Panc1 (cell line): ENCODE measurements at regions not wholly inside any gene's neighbourhood (a gene's known extent, or its start where the extent isn't known, plus 50 kb on each side); places are given as distances from the start of the nearest gene placed in this dataset.

ENCODE experiments used
- POLR2AphosphoS5 ChIP-seq: IDR thresholded peaks from 2 replicates; pipeline ENCODE4 v1.6.1; 2012; ENCODE audit warnings: mild to moderate bottlenecking, low read depth, low read length, moderate library complexity
- TCF7L2 ChIP-seq: IDR thresholded peaks from 2 replicates; pipeline ENCODE4 v1.6.1; 2011; ENCODE audit warnings: mild to moderate bottlenecking, low read depth, low read length, inconsistent platforms
- TF ChIP-seq, protein P1 (sequence below): fragments of 450-650 bp; IDR thresholded peaks from 2 replicates; pipeline ENCODE4 v1.5.1; 2017; ENCODE audit warnings: mild to moderate bottlenecking
- TF ChIP-seq, protein P2 (sequence below), 2 experiments: IDR thresholded peaks; 2 replicates each; pipeline ENCODE4 v1.6.1; 2011 to 2012; ENCODE audit warnings: low read depth in 2 of 2, control low read depth in 1 of 2, low read length in 1 of 2, mild to moderate bottlenecking in 1 of 2, moderate library complexity in 1 of 2; ENCODE audit not compliant: insufficient read depth in 1 of 2

DNA sequence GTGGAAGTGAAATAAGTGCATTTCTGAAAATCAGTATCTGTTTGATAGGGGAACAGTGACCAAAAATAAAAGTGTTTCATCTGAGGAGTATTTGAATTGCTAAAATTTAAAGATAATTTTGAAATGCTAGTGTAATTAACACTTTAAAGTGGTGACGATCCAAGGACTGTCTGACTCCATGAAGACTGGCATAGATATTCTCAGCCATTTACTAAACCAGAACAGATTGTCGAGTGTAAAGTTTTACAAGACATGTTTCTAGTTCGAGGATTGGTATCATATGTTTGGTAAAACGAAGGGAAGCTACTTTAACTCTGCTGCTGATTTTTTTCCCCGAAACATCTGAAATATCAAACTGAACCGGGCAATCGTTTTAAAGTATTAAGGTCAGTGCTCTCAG is 417.9 kb downstream of the EPHA4 start:
- TF ChIP-seq, protein P1, sequence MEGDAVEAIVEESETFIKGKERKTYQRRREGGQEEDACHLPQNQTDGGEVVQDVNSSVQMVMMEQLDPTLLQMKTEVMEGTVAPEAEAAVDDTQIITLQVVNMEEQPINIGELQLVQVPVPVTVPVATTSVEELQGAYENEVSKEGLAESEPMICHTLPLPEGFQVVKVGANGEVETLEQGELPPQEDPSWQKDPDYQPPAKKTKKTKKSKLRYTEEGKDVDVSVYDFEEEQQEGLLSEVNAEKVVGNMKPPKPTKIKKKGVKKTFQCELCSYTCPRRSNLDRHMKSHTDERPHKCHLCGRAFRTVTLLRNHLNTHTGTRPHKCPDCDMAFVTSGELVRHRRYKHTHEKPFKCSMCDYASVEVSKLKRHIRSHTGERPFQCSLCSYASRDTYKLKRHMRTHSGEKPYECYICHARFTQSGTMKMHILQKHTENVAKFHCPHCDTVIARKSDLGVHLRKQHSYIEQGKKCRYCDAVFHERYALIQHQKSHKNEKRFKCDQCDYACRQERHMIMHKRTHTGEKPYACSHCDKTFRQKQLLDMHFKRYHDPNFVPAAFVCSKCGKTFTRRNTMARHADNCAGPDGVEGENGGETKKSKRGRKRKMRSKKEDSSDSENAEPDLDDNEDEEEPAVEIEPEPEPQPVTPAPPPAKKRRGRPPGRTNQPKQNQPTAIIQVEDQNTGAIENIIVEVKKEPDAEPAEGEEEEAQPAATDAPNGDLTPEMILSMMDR: no peak
- TF ChIP-seq, protein P2, sequence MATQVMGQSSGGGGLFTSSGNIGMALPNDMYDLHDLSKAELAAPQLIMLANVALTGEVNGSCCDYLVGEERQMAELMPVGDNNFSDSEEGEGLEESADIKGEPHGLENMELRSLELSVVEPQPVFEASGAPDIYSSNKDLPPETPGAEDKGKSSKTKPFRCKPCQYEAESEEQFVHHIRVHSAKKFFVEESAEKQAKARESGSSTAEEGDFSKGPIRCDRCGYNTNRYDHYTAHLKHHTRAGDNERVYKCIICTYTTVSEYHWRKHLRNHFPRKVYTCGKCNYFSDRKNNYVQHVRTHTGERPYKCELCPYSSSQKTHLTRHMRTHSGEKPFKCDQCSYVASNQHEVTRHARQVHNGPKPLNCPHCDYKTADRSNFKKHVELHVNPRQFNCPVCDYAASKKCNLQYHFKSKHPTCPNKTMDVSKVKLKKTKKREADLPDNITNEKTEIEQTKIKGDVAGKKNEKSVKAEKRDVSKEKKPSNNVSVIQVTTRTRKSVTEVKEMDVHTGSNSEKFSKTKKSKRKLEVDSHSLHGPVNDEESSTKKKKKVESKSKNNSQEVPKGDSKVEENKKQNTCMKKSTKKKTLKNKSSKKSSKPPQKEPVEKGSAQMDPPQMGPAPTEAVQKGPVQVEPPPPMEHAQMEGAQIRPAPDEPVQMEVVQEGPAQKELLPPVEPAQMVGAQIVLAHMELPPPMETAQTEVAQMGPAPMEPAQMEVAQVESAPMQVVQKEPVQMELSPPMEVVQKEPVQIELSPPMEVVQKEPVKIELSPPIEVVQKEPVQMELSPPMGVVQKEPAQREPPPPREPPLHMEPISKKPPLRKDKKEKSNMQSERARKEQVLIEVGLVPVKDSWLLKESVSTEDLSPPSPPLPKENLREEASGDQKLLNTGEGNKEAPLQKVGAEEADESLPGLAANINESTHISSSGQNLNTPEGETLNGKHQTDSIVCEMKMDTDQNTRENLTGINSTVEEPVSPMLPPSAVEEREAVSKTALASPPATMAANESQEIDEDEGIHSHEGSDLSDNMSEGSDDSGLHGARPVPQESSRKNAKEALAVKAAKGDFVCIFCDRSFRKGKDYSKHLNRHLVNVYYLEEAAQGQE (IDR thresholded peaks at IDR 0.05; ENCODE audit: insufficient read depth in 1 of 2, low read depth in 2 of 2, low read length in 1 of 2): no peak
- TF ChIP-seq POLR2AphosphoS5: no peak
- no peak for TF ChIP-seq TCF7L2
